NCI-H187 (cell line): ENCODE measurements at regions not wholly inside any gene's neighbourhood (a gene's known extent, or its start where the extent isn't known, plus 50 kb on each side); places are given as distances from the start of the nearest gene placed in this dataset.

Experiments
- DNase-seq, 2 experiments: peaks; one replicate each; lab custom pipeline; 2025; lab: John Stamatoyannopoulos, UW

DNA sequence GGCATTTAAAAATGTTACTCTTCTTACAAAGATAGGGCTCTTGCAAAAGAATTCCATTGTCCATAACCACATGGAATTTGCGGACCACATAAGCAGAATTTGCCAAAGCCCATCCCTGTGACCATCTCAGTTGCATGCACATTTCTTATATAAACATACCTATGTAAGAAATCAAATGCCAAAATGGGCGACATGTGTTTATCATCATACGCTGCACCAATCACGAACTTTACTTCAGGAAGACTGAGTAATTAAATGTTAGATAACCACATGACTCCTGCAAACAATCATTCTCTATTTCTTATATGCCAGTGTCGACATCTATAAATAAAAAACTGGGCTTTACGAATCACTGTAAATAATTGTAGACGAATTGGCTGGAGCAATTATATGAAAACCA lies 186.1 kb upstream of the RBMS1 start:
- DNase-seq, result no peak

DNA sequence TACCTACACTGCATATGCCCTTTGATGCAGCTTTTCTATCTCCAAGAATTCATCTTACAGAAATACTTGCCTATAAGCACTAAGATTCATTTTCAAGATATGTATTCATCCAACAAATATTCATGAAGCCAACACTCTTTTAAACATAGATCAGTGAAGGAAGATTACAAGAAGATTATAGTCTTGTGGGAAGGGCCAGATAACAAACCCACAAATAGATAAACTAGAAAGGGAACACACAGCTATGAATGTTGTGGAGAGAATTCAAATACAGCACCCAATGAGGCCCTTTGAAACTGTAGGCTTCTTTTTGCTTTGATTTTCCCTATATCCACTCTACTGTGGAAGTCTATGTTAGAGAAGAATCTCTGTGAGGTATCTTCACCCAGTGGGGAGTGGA lies 186.7 kb upstream of the RBMS1 start:
- no peak for DNase-seq

DNA sequence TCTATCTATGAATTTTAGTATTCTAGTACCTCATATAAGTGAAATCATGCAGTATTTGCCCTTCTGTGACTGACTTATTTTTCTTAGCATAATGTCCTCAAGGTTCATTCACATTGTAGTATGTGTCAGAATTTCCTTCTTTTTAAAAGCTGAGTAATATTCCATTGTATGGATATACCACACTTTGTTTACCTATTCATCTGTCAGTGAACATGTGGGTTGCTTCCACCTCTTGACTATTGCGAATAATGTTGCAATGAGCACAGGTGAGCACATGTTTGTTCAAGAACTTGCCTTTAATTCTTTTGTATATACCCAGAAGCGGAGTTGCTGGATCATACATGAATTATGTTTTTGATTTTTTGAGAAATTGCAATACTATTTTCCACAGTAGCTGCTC lies 187.4 kb upstream of the RBMS1 start:
- DNase-seq, result no peak

DNA sequence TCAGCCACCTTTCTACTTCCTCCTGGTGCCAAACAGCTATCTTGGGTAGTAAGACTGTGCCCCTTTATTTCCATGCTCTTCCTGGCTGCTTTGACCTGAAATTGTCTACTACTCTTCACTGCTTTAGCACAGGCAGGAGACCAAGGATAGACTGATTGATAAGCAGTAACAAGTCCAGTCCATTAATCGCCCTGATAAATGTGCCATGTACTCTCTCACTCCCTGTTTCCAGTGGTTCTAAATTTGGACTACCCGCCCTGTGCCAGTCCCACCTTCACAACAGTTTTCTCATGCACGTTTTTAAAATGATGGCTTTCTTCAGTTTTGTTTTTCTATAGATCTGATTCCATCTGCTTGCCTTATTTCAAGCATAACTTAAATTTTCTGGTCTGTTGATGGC lies 189.6 kb upstream of the RBMS1 start:
- no peak for DNase-seq

DNA sequence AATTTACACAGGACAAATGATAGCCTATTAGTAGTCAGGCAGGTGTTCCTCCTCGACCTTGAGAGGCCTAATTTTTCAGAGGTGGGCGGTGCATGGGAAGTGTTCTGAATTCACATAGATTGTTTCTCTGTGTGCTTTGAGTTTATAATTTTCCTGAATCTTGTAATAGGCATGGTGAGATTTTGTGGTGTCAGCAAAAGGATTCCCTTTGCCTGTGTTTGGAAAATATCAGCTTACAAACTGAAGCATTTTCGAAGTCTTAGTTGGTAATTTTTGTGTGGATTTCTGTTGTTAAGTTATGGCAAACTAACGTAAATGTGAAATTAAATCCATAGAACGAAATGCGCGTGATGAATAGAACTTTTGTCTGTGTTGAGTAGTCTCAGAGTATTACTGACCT lies 194.0 kb upstream of the RBMS1 start:
- DNase-seq, result no peak

DNA sequence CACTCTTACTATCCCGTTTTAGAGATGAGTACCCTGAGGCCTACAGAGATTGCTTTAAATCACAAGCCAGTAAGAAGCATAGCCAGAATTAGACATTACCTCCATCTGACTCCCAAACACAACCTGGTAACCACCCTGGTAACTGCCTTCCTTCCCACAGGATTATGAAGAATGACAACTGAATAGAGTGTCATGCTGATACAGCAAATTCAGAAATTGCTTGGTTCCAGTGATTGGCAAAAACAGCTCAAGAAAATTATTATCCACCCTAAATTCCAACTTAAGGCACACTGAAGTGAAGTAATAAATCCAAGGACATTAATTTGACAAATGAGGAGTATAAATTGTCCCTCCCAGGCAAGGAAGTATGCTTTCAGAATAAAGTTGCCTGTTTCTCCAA lies 195.8 kb upstream of the RBMS1 start:
- DNase-seq, result no peak

DNA sequence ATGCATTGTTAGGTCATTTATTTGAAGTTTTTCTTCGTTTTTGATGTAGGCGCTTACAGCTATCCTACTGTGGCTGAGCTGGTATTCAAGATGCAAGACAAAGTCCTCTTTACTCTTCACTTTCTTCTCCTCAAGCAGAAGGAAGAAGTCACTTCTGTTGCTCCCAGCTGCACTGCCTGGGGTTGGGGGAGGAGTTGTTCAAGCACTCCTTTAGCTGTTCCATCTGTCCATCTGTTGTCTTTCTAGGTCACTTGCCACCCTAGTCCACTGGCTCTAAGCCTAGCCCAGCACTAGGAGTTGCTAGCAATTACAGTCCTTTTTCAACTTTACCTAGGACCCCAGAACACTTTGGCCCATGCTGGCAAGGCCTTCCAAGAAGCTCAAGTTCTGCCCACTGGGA lies 200.6 kb upstream of the RBMS1 start:
- DNase-seq, result no peak

DNA sequence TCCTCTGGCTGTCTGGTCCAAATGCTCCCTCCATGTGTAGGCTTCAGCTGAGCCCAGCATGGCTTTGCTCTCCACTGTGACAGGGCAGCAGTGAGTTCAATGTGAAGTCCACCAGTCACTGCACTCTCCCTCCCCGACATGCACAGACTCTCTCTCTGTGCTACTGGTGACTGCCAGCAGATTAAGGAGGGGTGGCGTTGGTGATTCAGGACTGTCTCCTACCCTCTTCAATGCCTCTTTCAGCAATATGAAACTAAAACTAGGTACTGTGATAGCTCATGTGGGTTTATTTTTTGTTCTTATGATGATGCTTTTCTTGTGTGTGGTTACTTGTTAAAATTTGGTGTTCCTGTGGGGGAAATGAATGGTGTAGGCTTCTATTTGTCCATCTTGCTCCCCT lies 201.0 kb upstream of the RBMS1 start:
- DNase-seq, result no peak

DNA sequence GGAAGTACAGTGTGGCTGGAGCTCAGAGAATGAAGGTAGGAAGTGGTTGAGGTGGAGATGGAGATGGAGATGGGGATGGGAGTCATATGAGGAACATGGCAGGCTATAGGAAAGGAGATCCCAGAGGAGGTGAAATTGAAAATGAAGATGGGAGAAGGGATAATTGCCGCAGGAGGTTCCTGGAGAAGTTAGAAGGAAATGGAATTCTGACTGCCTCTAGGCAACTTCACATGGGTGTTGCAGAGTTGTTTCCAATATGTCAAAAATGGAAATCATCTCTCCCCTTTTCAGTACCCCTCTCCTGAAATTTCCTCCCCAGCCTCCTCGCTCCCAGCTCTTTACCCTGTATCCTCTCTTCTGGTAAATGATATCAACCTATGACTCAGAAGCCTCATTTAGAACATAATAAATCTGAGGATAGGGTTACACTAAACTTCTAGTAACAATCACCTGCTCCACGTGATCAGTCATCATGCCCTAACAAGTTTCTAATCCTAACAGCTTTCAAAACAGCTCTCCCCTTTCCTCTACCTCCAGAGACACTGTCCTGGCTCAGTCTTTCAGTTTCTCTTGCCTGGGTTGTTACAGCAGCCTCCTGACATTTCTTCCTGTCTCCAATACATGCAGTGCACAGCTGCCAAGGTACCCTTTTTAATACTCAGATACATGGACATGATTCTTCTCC lies 201.9 kb upstream of the RBMS1 start:
- DNase-seq, result no peak

DNA sequence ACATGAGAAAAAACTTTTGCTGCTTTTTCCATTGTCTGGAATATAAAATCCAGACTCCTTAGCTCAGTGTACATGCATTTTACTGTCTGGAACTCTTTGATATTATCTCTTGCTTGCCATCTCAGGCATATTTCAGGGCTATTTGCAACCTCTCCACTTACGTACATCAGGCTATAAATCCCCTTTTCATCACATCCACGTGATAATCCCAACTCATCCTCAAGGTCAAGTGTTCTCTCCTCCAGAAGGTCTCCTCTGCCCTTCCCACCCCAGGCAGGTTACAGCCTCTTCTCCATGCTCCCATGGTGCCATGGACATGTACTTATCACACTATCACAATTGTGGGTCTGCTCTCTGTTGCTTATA lies 202.5 kb upstream of the RBMS1 start:
- no peak for DNase-seq

DNA sequence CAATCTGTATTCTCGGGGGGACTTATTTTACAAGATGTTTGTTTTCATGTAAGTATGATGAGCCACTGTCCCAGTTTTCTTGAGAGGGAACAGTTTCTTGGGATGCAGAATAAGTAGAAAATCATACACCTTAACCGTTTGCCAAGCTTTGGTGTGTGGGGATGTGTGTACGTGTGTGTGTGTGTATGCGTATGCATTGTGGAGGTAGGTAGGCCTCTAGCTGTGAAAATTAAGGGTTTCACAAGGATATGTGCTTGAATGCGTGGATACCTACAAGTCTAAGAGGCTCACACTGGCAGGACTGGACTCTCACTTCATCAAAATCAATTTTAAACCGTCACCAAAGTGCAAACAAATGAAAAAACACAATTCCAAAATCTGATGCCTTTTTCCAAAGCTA lies 204.2 kb upstream of the RBMS1 start:
- DNase-seq, result no peak

DNA sequence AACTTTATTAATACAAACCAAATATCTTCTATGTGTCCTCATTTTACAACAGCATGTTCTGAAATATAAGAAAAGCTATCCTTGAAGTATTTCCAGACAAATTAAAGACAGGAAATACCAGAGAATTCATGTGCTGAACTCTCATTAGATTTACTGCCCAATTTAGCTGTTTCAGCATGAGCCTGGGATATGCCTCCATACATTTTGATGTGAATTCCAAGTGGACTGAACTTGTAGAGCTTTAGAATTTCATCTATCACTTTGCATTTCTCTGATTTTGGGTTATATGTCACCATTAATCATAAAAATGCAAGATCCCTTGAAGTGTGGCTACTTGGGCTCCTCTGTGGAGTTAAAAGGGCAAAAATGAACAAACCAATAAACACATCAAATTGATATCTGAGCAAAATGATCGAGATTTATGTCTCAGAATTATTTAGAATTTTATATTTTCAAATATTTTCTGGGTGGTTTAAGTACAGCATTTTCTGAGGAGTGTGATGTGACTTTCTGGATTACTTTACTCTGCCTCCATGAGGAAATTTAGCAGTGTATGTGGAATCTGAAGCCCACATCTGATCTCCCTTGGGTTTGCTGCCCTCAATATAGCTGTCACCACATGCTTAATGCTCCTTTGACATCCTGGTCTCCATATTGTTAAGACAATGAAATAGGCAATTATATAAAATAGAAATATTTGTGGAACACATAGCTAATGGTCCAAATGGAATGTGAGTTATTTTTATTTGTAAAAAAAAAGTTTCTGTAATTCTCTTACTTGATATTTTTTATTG lies 206.6 kb upstream of the RBMS1 start:
- DNase-seq, result no peak

DNA sequence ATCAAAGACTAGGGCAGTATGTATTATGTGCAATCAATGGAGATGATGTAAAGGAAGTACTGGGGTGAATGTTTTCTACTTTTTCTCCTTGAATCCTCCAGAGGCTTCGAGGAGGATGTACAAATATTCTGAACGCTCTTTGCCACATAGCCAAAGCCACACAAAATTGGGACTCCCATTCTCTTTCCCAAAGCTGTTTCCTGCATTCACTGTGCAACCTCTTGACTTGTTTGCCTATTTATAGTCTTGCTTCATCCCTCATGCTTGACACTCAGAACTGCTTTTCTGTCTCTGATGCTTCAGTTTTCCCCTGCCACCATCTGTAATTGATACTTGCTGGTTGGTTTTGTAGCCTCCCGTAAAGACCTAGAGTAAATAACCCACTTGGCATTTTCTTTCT lies 208.2 kb upstream of the RBMS1 start:
- DNase-seq, result no peak

DNA sequence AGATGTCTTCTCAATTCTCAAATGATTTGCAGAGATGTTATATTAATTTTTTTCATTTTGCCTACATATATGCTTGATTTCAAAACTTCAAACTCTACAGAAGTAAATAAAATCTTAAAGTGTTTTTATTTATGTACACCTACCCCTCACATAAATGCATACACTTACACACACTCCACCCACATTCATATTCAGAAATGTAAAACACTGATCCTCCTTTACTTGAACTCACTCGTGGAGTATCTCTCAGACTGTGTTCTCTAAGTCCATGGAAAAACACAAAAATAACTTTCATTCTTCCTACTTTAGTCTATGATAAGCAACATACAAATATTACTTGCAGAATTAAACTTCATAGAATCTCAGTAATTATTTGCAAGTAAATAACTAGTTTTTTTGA lies 209.1 kb upstream of the RBMS1 start:
- no peak for DNase-seq

DNA sequence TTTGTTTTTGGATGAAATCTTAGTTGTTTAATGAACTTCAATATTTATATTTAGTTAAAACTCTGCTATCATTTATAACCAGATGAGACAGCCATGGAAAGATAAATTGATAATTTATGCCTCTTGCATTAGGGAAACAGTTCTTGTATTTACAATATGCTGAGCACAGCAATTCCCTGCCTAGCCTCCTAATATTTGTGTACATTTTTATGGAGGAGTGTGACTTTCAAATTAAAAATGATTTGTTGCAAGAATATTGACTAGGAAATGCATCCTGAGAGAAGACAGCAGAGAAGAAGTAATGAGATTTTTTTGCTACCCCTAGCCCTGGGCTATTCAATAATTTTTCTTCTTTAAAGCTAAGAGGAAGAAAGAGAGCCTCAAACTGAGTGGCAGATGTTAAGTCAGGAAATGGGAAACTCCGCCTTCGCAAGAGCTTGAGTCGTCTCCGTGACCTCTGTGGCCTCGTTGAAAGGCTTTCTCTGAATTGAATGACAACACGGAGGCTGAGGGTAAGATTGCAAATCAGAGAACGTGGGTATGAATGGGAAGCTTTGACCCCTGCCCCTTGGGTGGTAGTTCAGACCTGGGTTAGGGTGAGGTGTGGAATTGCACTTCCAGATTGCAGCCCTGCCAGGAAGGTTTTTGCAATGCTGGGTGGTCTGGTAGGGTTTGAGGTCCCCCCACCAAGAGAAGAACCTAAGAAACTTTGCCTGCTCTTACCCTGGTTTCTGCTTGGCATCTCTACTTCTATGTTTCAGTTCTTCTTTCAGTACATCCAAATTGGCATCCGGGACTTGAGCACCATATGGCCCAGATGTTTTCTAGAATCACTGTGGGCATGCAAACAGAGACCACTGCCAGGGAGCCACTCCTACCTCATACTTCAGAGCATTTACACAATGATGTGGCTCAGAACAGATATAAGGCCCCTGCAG lies 210.3 kb upstream of the RBMS1 start:
- no peak for DNase-seq

DNA sequence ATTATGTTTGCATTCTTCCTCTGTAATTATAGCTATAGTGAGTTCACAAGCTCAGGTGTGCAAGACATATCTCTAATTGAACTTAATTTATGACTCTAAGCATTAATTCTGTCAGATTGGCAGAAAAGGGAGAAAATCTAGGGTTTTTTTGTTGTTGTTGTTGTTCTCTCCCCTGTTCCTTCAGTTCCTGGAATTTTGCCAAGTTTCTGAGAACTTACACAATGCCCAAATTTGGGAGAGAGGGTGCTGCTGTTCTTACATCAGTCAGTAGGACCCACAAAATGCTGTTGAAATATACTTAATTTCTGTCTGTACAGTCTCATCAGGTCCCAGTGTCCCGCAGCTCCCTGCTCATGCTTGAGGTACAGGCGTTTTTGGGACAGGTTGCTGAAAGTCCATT lies 221.8 kb upstream of the RBMS1 start:
- DNase-seq, result no peak

DNA sequence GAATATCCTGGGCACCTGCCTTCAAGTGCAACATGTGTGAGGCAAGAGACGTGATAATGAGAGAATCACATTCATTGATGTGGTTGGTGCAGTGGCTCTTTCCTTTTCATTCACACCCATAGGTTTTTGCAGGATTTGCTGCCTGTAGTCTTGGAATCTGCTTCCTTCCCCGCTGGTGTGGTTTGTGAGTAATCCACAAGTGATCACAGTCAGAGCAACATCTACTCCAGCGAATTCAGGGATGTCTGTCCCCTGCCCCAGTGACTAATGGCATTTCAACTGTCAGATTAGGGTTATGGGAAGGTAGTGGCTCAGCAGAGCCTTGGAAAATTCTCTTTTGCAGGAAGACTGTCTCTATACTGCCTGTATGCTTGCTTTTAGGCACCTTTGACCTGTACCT lies 225.5 kb upstream of the RBMS1 start:
- no peak for DNase-seq

DNA sequence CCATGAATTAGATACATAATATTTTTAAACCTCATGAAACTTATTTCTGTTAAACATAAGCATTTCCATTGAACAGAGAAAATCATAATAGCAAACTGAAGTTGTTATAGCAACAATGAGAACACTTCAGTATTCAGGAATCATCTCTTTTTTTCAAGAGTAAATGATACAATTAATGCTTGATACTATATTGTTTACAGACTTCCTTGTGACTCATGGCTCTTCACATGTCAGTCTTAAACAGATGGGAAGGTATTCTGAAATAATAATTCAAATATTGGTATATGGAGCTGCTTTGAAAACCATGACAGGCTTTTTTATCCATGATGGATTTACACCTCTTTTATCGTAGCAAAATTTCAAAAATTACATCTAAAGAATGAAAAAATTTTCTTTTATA lies 226.5 kb upstream of the RBMS1 start:
- DNase-seq, result no peak

DNA sequence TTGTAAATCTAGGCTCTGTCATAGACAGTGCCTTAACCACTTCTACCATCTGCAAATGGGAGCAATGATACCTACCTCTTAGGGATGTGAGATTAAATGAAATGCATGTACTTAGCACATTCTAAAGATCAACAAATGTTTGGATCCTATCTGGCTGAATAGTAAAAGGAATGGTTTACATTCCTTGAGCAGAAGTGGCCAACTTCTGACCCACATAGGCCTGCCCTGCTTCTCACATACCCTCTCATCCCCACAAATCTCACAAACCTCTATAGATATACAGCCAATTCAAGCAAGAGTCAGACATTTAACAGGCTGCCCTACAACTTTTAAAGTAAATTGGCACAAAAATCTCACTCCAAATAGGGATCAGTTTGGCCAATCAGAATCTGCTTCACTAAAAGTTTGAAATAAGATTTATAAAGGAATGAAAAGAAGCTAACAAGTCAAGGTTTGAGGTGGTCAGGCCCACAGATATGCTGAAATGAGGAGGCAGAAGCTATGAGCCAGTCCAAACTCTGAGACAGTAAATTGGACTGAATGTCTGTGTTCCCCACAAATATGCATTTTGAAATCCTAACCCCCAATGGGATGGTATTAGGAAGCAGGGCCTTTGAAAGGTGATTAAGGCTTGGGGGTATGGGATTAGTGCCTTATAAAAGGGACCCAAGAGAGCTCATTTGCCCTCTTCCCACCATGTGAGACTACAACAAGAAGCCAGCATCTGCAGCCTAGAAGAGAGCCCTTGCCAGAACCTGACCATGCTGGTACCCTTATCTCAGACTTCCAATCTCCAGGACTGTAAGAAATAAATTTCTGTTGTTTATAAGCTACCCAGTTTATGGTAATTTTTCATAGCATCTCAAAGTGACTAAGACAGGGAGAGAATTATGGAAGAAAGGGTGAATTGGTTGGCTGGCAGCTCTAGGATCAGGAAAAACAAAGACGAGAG lies 227.8 kb upstream of the RBMS1 start:
- no peak for DNase-seq

DNA sequence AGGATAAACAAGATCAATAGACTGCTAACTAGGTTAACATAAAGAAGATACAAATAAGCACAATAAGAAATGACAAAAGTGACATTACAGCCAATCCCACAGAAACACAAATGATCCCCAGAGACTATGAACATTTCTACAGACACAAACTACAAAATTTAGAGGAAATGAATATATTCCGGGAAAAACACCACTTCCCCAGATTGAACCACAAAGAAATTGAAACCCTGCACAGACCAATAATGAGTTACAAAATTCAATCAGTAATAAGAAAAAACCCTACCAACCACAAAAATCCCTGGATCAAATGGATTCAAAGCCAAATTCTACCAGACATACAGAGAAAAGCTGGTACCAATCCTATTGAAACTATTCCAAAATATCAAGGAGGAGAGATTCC lies 232.4 kb upstream of the RBMS1 start:
- no peak for DNase-seq

DNA sequence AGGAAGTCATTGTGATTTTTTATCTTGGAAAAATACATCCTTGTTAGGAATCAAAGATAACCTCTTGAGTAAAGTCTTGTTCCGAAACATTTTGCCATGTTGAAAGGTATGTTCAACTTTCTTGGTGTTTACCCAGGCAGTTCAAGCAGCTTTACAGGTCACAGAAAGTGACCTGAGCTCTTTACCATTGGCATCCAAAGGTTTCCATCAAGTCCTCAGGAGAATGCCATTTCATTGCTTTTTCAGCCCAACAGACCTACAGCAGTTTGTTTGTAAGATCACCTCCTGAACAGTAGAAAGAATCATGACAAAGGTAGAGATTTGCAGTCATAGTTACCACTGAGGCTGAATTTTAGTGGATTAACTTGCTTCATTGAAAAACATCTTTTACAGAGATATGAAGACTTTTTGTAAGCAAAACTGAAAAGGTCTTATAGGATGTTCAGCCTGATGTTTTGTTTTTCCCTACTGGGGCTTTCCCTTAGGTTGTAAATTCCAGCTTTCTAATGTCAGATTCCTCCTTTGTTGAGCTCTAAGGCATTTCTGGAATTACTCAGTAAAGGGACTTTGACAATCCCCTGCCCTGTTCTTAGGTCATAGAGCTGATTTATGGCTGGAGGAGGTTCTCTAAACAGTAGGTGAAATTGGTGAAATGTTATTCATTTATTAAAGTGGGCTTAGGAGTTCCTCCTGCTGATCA lies 236.8 kb upstream of the RBMS1 start:
- no peak for DNase-seq
